HEK293 (cell line): ENCODE measurements at regions not wholly inside any gene's neighbourhood (a gene's known extent, or its start where the extent isn't known, plus 50 kb on each side); places are given as distances from the start of the nearest gene placed in this dataset.

Experiments used
- CTCF ChIA-PET: fragments of 350-600 bp; formaldehyde crosslinking; extraction: SDS; loops from one replicate; lab custom pipeline; 2021; ENCODE audit warnings: antibody characterized with exemption; lab: Yijun Ruan, JAX
- POLR2A ChIA-PET: fragments of 300-600 bp; formaldehyde crosslinking; extraction: SDS; loops from one replicate; lab custom pipeline; 2020; ENCODE audit warnings: antibody characterized with exemption, inconsistent platforms; lab: Yijun Ruan, JAX
- H3K27ac ChIP-seq: fragments of 200-500 bp; sonication (Bioruptor generic); 2 replicates; pipeline ENCODE4 v1.5.1; 2014; ENCODE audit warnings: low read depth, low read length, control low read depth, inconsistent platforms; ENCODE audit errors: extremely low read depth
- H3K36me3 ChIP-seq, 2 experiments: fragments of 200-500 bp in 1 of 2; sonication (Bioruptor generic) in 1 of 2; 1 replicate in 1 of 2; 2 replicates in 1 of 2; pipeline ENCODE4 v1.5.1; 2014 to 2017; ENCODE audit warnings: inconsistent platforms in 2 of 2, low read length in 2 of 2; ENCODE audit not compliant: control insufficient read depth in 2 of 2, insufficient read depth in 1 of 2
- H3K4me1 ChIP-seq: fragments of 200-500 bp; sonication (Bioruptor generic); 2 replicates; pipeline ENCODE4 v1.5.1; 2014; ENCODE audit warnings: mild to moderate bottlenecking, low read length, inconsistent platforms; ENCODE audit not compliant: control insufficient read depth, insufficient read depth
- H3K4me3 ChIP-seq: 2 replicates; pipeline ENCODE4 v1.5.1; 2011; ENCODE audit warnings: low read depth, mild to moderate bottlenecking, control low read depth, low read length, moderate library complexity
- H3K9me3 ChIP-seq: fragments of 200-500 bp; sonication (Bioruptor generic); 2 replicates; pipeline ENCODE4 v1.5.1; 2014; ENCODE audit warnings: low read depth, low read length, inconsistent platforms; ENCODE audit not compliant: control insufficient read depth, insufficient read depth
- FEZF1 ChIP-seq: fragments of 450-650 bp; formaldehyde crosslinking; IDR thresholded peaks from 2 replicates; pipeline ENCODE4 v1.5.1; 2016; ENCODE audit warnings: missing biosample characterization, missing genetic modification characterization
- PATZ1 ChIP-seq: fragments of 450-650 bp; formaldehyde crosslinking; IDR thresholded peaks from 2 replicates; pipeline ENCODE4 v1.5.1; 2016; ENCODE audit warnings: missing biosample characterization, missing genetic modification characterization
- YY2 ChIP-seq: fragments of 450-650 bp; formaldehyde crosslinking; IDR thresholded peaks from 2 replicates; pipeline ENCODE4 v1.5.1; 2016; ENCODE audit warnings: missing biosample characterization, missing genetic modification characterization
- ZBTB10 ChIP-seq: fragments of 450-650 bp; formaldehyde crosslinking; IDR thresholded peaks from 2 replicates; pipeline ENCODE4 v1.5.1; 2016; ENCODE audit warnings: missing biosample characterization, missing genetic modification characterization
- ZBTB11 ChIP-seq: fragments of 450-650 bp; formaldehyde crosslinking; conservative IDR thresholded peaks from 2 replicates; pipeline ENCODE4 v1.5.1; 2016; ENCODE audit warnings: low read depth, missing biosample characterization, missing genetic modification characterization
- ZBTB26 ChIP-seq: fragments of 450-650 bp; formaldehyde crosslinking; optimal IDR thresholded peaks from 2 replicates; pipeline ENCODE3; 2016; ENCODE audit warnings: missing biosample characterization, mild to moderate bottlenecking, missing genetic modification characterization
- ZFHX2 ChIP-seq: fragments of 450-650 bp; formaldehyde crosslinking; conservative IDR thresholded peaks from 2 replicates; pipeline ENCODE4 v1.5.1; 2016; ENCODE audit warnings: missing biosample characterization, missing genetic modification characterization
- ZNF114 ChIP-seq: fragments of 450-650 bp; formaldehyde crosslinking; IDR thresholded peaks from 2 replicates; pipeline ENCODE4 v1.5.0; 2017; ENCODE audit warnings: missing biosample characterization, missing genetic modification characterization
- ZNF155 ChIP-seq: fragments of 450-650 bp; formaldehyde crosslinking; IDR thresholded peaks from 2 replicates; pipeline ENCODE4 v1.5.1; 2016; ENCODE audit warnings: missing biosample characterization, missing genetic modification characterization
- ZNF174 ChIP-seq: fragments of 450-650 bp; formaldehyde crosslinking; IDR thresholded peaks from 2 replicates; pipeline ENCODE4 v1.5.0; 2017; ENCODE audit warnings: missing biosample characterization, mild to moderate bottlenecking, missing genetic modification characterization
- ZNF2 ChIP-seq: fragments of 450-650 bp; formaldehyde crosslinking; IDR thresholded peaks from 2 replicates; pipeline ENCODE4 v1.5.1; 2016; ENCODE audit warnings: missing biosample characterization, missing genetic modification characterization
- ZNF366 ChIP-seq: fragments of 450-650 bp; formaldehyde crosslinking; conservative IDR thresholded peaks from 2 replicates; pipeline ENCODE4 v1.5.1; 2016; ENCODE audit warnings: missing biosample characterization, missing genetic modification characterization
- ZNF514 ChIP-seq: fragments of 450-650 bp; formaldehyde crosslinking; IDR thresholded peaks from 2 replicates; pipeline ENCODE4 v1.5.1; 2016; ENCODE audit warnings: missing biosample characterization, missing genetic modification characterization
- ZNF558 ChIP-seq: fragments of 450-650 bp; formaldehyde crosslinking; IDR thresholded peaks from 2 replicates; pipeline ENCODE4 v1.5.1; 2016; ENCODE audit warnings: missing biosample characterization, missing genetic modification characterization
- ZNF639 ChIP-seq: fragments of 450-650 bp; formaldehyde crosslinking; IDR thresholded peaks from 2 replicates; pipeline ENCODE4 v1.5.1; 2016; ENCODE audit warnings: missing biosample characterization, missing genetic modification characterization
- ZNF660 ChIP-seq: fragments of 450-650 bp; IDR thresholded peaks from 2 replicates; pipeline ENCODE4 v1.5.1; 2018; ENCODE audit warnings: missing biosample characterization, mild to moderate bottlenecking, missing genetic modification characterization
- ZNF677 ChIP-seq: fragments of 450-650 bp; IDR thresholded peaks from 2 replicates; pipeline ENCODE4 v1.5.0; 2018; ENCODE audit warnings: missing biosample characterization, mild to moderate bottlenecking, missing genetic modification characterization, moderate library complexity
- ZNF776 ChIP-seq: fragments of 450-650 bp; formaldehyde crosslinking; IDR thresholded peaks from 2 replicates; pipeline ENCODE4 v1.5.0; 2017; ENCODE audit warnings: missing biosample characterization, missing genetic modification characterization, borderline replicate concordance

- TF ChIP-seq ZNF677 (tag by site-specific recombination) (no peak), ZNF174 (no peak), ZNF639 (tag by site-specific recombination) (no peak), ZBTB10 (tag by site-specific recombination) (no peak), FEZF1 (no peak), ZNF155 (tag by site-specific recombination) (no peak), ZBTB26 (no peak)
These were observed 298.6 kb upstream of the PPARGC1A start (continued) for GRCh38 chr4:24188459-24188858.

GRCh38 chr4:24186466-24186865 lies 296.6 kb upstream of the PPARGC1A start:
- Histone ChIP-seq H3K4me3 (no peak overlapping the region), H3K36me3 (no peaks in the 10 kb centered on the region), H3K27ac (no peak overlapping the region), H3K4me1 (no peaks in the 10 kb centered on the region), H3K9me3 (no peaks in the 10 kb centered on the region)
- TF ChIP-seq ZFHX2 (tag by site-specific recombination) (no peak), ZNF2 (tag by site-specific recombination) (no peak), ZNF660 (tag by site-specific recombination) (no peak), ZNF366 (tag by site-specific recombination) (no peak), YY2 (no peak), ZBTB11 (tag by site-specific recombination) (no peak), ZNF114 (tag by site-specific recombination) (no peak), PATZ1 (tag by site-specific recombination) (no peak), ZNF514 (tag by site-specific recombination) (no peak), ZNF776 (tag by site-specific recombination) (no peak), ZNF558 (no peak)
- ChIA-PET POLR2A (no interaction called here), CTCF (no interaction called here)
